HepG2 (cell line): ENCODE measurements at regions not wholly inside any gene's neighbourhood (a gene's known extent, or its start where the extent isn't known, plus 50 kb on each side); places are given as distances from the start of the nearest gene placed in this dataset.
A peak's percentile ranks its signal among the peaks of the same experiment; 100 is the strongest.

Experiments
- ATAC-seq: fragments of 200-7000 bp; cut with Tn5 transposase; 3 replicates; pipeline ENCODE4 v1.9.1; 2020; ENCODE audit warnings: mild to moderate bottlenecking, moderate library complexity
- BruUV-seq: library from RNA; stranded (reverse); fragments of 400-500 nt; replicated peaks from 2 replicates; lab custom pipeline; 2021; lab: Mats Ljungman, UMichigan
- CTCF ChIA-PET: fragments of 300-600 bp; formaldehyde crosslinking; extraction: SDS; loops from one replicate; lab custom pipeline; 2021; ENCODE audit warnings: low total read pairs, inconsistent platforms, low intra/inter-chr PET ratio; lab: Yijun Ruan, JAX
- POLR2A ChIA-PET: fragments of 350-600 bp; sonication (Branson Sonifier 250); formaldehyde crosslinking; loops from one replicate; lab custom pipeline; 2020; ENCODE audit warnings: antibody characterized with exemption, inconsistent platforms; lab: Yijun Ruan, JAX
- DNase-seq: peaks from one replicate; pipeline ENCODE4 v3.0.0-alpha.2; 2015; ENCODE audit warnings: low spot score
- FAIRE-seq: peaks from 3 replicates; lab custom pipeline; 2011; peaks lifted over from hg19 to GRCh38; lab: Jason Lieb, UNC
- H2AFZ ChIP-seq: one replicate; pipeline ENCODE4 v1.6.1; 2011; ENCODE audit warnings: low read length, inconsistent platforms
- H3K27ac ChIP-seq: fragments of 300-600 bp; 3 replicates; pipeline ENCODE4 v1.8.0; 2011; ENCODE audit warnings: mixed run types, mild to moderate bottlenecking, mixed read lengths, low read length, inconsistent platforms; ENCODE audit not compliant: insufficient read depth; ENCODE audit errors: extremely low read length
- H3K27me3 ChIP-seq, 2 experiments: fragments of 200-600 bp in 1 of 2; 2 replicates in 1 of 2; 3 replicates in 1 of 2; pipeline versions ENCODE4 v1.6.0 to v1.8.0; 2011; ENCODE audit warnings: low read length in 2 of 2, mild to moderate bottlenecking in 2 of 2, moderate library complexity in 2 of 2, inconsistent platforms in 1 of 2; ENCODE audit not compliant: insufficient read depth in 2 of 2, control insufficient read depth in 1 of 2
- H3K36me3 ChIP-seq, 2 experiments: fragments of 200-600 bp in 1 of 2; replicated peaks in 1 of 2; 2 replicates in 1 of 2; 3 replicates in 1 of 2; pipeline versions ENCODE4 v1.5.1 to v1.8.0; 2011; ENCODE audit warnings: low read length in 2 of 2, inconsistent platforms in 1 of 2; ENCODE audit not compliant: insufficient read depth in 2 of 2, control insufficient read depth in 1 of 2
- H3K4me1 ChIP-seq: 2 replicates; pipeline ENCODE4 v1.5.1; 2012; ENCODE audit warnings: low read length, inconsistent platforms; ENCODE audit not compliant: insufficient read depth
- H3K4me2 ChIP-seq: 2 replicates; pipeline ENCODE4 v1.6.0; 2011; ENCODE audit warnings: low read depth, low read length, inconsistent platforms
- H3K4me3 ChIP-seq, 3 experiments: fragments of 200-600 bp in 1 of 3; sonication (generic), shearing (Covaris generic) in 1 of 3; replicated peaks in 1 of 3; 2 replicates each; pipeline ENCODE4 v1.5.1; 2011 to 2016; ENCODE audit warnings: low read length in 3 of 3, inconsistent platforms in 2 of 3, low read depth in 2 of 3, mild to moderate bottlenecking in 2 of 3, control low read depth in 1 of 3, mixed read lengths in 1 of 3; ENCODE audit not compliant: insufficient read depth in 1 of 3
- H3K79me2 ChIP-seq: one replicate; pipeline ENCODE4 v1.6.1; 2011; ENCODE audit warnings: low read length, inconsistent platforms; ENCODE audit not compliant: insufficient read depth
- H3K9ac ChIP-seq: 2 replicates; pipeline ENCODE4 v1.6.0; 2011; ENCODE audit warnings: mild to moderate bottlenecking, low read depth, low read length, inconsistent platforms; ENCODE audit not compliant: insufficient read depth
- H3K9me3 ChIP-seq: 2 replicates; pipeline ENCODE4 v1.5.1; 2012; ENCODE audit warnings: mild to moderate bottlenecking, low read length
- H4K20me1 ChIP-seq: 2 replicates; pipeline ENCODE4 v1.6.0; 2011; ENCODE audit warnings: inconsistent platforms, mild to moderate bottlenecking, low read length, moderate library complexity; ENCODE audit not compliant: insufficient read depth
- FOXP4 ChIP-seq: sonication (generic); formaldehyde crosslinking; IDR thresholded peaks from 2 replicates; pipeline ENCODE4 v1.4.0; 2020; ENCODE audit warnings: missing genetic modification reagents
- MED8 ChIP-seq: sonication (generic); formaldehyde crosslinking; IDR thresholded peaks from 2 replicates; pipeline ENCODE4 v1.8.1; 2023; ENCODE audit warnings: mild to moderate bottlenecking, missing genetic modification reagents; ENCODE audit not compliant: insufficient replicate concordance
- MLX ChIP-seq: IDR thresholded peaks from 2 replicates; pipeline ENCODE4 v1.6.1; 2016
- MTF1 ChIP-seq: sonication (generic); formaldehyde crosslinking; IDR thresholded peaks from 2 replicates; pipeline ENCODE4 v1.5.0; 2020; ENCODE audit warnings: missing genetic modification reagents
- SIX1 ChIP-seq: sonication (generic); formaldehyde crosslinking; IDR thresholded peaks from 2 replicates; pipeline ENCODE4 v1.4.0; 2020; ENCODE audit warnings: missing genetic modification reagents, borderline replicate concordance
- ZFAT ChIP-seq: sonication (generic); formaldehyde crosslinking; conservative IDR thresholded peaks from 2 replicates; pipeline ENCODE4 v1.8.1; 2023; ENCODE audit warnings: missing genetic modification reagents, inconsistent platforms
- ZMYM3 ChIP-seq: sonication (generic); formaldehyde crosslinking; IDR thresholded peaks from 2 replicates; pipeline ENCODE4 v1.5.1; 2020; ENCODE audit warnings: mild to moderate bottlenecking, missing genetic modification reagents
- ZNF564 ChIP-seq: sonication (generic); formaldehyde crosslinking; IDR thresholded peaks from 2 replicates; pipeline ENCODE4 v1.8.1; 2023; ENCODE audit warnings: mild to moderate bottlenecking, missing genetic modification reagents
- ZNF768 ChIP-seq: sonication (generic); formaldehyde crosslinking; IDR thresholded peaks from 2 replicates; pipeline ENCODE4 v1.4.0; 2020; ENCODE audit warnings: missing genetic modification reagents
- WGBS: methylation state at CpG from one replicate; pipeline ENCODE4 v1.1.6; 2017; ENCODE audit warnings: low lambda C conversion rate; 5-methylcytosine and 5-hydroxymethylcytosine counted together
- in situ Hi-C: cut with HindIII; loops from 2 replicates; pipeline ENCODE4 v1.10.0; 2017; ENCODE audit warnings: low pct_unique_long_range_greater_than_20kb; ENCODE audit not compliant: extremely low pct_ligation_motif_present
- intact Hi-C: fragments of 100-400 bp; cut with micrococcal nuclease; formaldehyde crosslinking; loops from one replicate; pipeline ENCODE4 v1.10.0; 2022; ENCODE audit not compliant: unreplicated experiment

GRCh38 chr12:124425667-124426066 lies 130.8 kb downstream of the RFLNA start:
- in situ Hi-C loops (no loop called here), intact Hi-C loops (no loop called here)
- Histone ChIP-seq H3K9ac (no peak overlapping the region), H3K4me1 (peaks cover 25% of the 10 kb centered on the region), H4K20me1 (no peaks in the 10 kb centered on the region), H3K9me3 (no peaks in the 10 kb centered on the region), H3K27ac (no peak overlapping the region), H3K36me3 (peaks cover 3 to 15% of the 10 kb centered on the region in 2 experiments; a peak in 2 of 5 replicates), H3K27me3 (no peaks in the 10 kb centered on the region), H3K4me2 (no peak overlapping the region), H2AFZ (no peak overlapping the region), H3K4me3 (no peak overlapping the region), H3K79me2 (no peaks in the 10 kb centered on the region)
- TF ChIP-seq MTF1 (CRISPR knock-in tag) = no peak
- no peak for TF ChIP-seq MLX
- TF ChIP-seq ZMYM3 (CRISPR knock-in tag) = peak; percentile 55; the same call in 1 of the 2 replicates
- TF ChIP-seq MED8 (CRISPR knock-in tag) = no peak
- no peak for TF ChIP-seq FOXP4 (CRISPR knock-in tag)
- TF ChIP-seq SIX1 = no peak
- no peak for TF ChIP-seq ZNF564 (CRISPR knock-in tag)
- TF ChIP-seq ZNF768 (CRISPR knock-in tag) = peak; percentile 98
- no peak for TF ChIP-seq ZFAT
- FAIRE-seq (no peak), ATAC-seq (no peak), DNase-seq (no peak)
- ChIA-PET CTCF (no interaction called here), POLR2A (no interaction called here)
- no TSS peak for BruUV-seq
- WGBS = 95% methylated on average over 6 of the region's 6 CpGs
